ENCODE measurements at regions not wholly inside any gene's neighbourhood (a gene's known extent, or its start where the extent isn't known, plus 50 kb on each side); places are given as distances from the start of the nearest gene placed in this dataset.
"Not testable (repeated sequence)": the region's sequence is repeated elsewhere in the genome, so short reads cannot be mapped to it uniquely, and the experiment has no call there.

- no peak overlapping the region for H3K4me3 ChIP-seq (ENCODE audit: low read depth, low read length)
- POLR2A ChIA-PET: no interaction called here
- no peak for DNase-seq (ENCODE audit: low read depth, low spot score)
- CTCF ChIA-PET: no interaction called here
- TF ChIP-seq CTCF (IDR thresholded peaks at IDR 0.05; ENCODE audit: insufficient read depth, low read length, missing control alignments): no peak
These were observed 589.5 kb upstream of the LCORL start for GRCh38 chr4:18611026-18611425.

- no peak for DNase-seq (ENCODE audit: low read depth, low spot score)
- ChIA-PET CTCF (no interaction called here), POLR2A (no interaction called here)
- TF ChIP-seq CTCF (IDR thresholded peaks at IDR 0.05; ENCODE audit: insufficient read depth, low read length, missing control alignments): no peak
- H3K4me3 ChIP-seq (ENCODE audit: low read depth, low read length): no peak overlapping the region
These were observed 587.5 kb upstream of the LCORL start for GRCh38 chr4:18608908-18609533.

GRCh38 chr4:18602610-18603009 is 581.1 kb upstream of the LCORL start:
- CTCF ChIA-PET: not testable (repeated sequence)

GRCh38 chr4:18593297-18594002 is 571.9 kb upstream of the LCORL start:
- ChIA-PET CTCF (interaction anchor here (0.7 to 2.6 kb wide), 11 partner anchors 15 to 1121 kb away, joined by 3 to 25 read pairs (median 4); no protein-coding TSS in a partner anchor), POLR2A (no interaction called here)
- peak overlapping the region; percentile 15; the same call in 1 of the 2 replicates for H3K4me3 ChIP-seq (ENCODE audit: low read depth, low read length)
- DNase-seq (ENCODE audit: low read depth, low spot score): peak; percentile 12
- TF ChIP-seq CTCF (IDR thresholded peaks at IDR 0.05; ENCODE audit: insufficient read depth, low read length, missing control alignments): peak; percentile 68

More at GRCh38 chr4:18602610-18603009, 581.1 kb upstream of the LCORL start:
- DNase-seq (ENCODE audit: low read depth, low spot score); H3K4me3 ChIP-seq (ENCODE audit: low read depth, low read length); POLR2A ChIA-PET: not testable (repeated sequence)

- ChIA-PET POLR2A (no interaction called here), CTCF (no interaction called here)
- no peak overlapping the region for H3K4me3 ChIP-seq (ENCODE audit: low read depth, low read length)
- TF ChIP-seq CTCF (IDR thresholded peaks at IDR 0.05; ENCODE audit: insufficient read depth, low read length, missing control alignments): no peak
- DNase-seq (ENCODE audit: low read depth, low spot score): no peak
These were observed 561.3 kb upstream of the LCORL start for GRCh38 chr4:18582841-18583240.

GRCh38 chr4:18578307-18578706 is 556.8 kb upstream of the LCORL start:
- ChIA-PET POLR2A (no interaction called here), CTCF (interaction anchor here (1.0 kb wide), 1 partner anchor 15 kb away, joined by 3 read pairs; no protein-coding TSS in a partner anchor)
- no peak for TF ChIP-seq CTCF (IDR thresholded peaks at IDR 0.05; ENCODE audit: insufficient read depth, low read length, missing control alignments)
- no peak for DNase-seq (ENCODE audit: low read depth, low spot score)
- H3K4me3 ChIP-seq (ENCODE audit: low read depth, low read length): no peak overlapping the region

Data from AG04449 (cell line).